ENCODE measurements at regions not wholly inside any gene's neighbourhood (a gene's known extent, or its start where the extent isn't known, plus 50 kb on each side); places are given as distances from the start of the nearest gene placed in this dataset.

DNA sequence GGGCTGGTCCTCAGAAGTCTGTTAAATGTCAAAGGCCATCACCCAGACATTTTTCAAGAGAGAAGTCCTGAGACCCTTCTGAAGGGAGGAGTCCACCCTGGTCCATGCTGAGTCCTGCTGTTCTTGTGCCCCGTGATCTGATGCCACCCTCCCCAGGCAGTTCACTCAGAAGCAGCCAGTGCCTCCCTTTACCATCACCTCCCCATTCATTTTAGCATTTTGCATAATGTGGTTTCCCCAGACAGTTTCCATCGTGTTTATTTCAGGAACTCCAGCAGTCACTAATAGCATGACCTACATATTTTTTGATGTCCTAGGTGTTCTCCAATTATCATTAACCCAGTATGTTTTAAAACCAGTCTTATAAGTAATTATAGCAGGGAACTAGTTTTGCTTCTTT is 353.0 kb upstream of the CDH5 start:
- DNase-seq (ENCODE audit: low spot score), result no peak

DNA sequence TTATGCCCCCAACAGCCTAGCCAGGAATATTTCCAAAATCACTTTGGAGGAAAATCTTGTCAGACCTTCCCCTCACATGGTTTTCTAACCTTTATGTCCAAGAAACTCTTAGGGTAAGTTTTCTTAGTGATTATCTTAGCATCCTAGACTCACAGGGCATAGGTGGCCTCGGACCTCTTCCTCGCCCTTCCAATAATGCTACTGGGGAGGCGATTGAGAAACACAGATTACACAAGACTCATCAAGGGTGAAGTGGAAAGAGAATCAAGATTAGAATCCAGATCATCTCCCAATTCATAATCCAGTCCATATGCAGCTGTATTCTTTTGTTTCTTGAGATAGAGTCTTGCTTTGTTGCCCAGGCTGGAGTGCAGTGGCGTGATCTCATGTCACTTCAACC is 358.4 kb upstream of the CDH5 start:
- DNase-seq (ENCODE audit: low spot score), result no peak

DNA sequence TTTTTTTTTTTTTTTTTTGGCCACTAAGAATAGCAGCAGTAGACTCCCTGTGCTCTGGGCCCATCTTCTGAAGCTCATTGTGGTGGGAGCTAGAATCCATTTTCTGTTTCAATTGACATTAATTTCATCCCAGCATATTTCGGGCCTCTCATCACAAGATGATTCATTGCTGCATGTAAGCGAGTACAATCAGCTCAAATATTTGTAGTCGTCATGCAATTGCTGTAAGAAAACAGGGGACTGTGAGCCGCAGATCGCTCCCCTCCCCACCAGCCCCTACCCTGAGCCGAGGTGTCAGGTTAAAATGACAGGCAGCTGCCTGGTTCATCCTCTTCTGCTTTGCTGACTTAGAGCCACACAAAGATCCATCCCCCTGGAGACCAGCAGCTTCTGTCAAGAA is 358.8 kb upstream of the CDH5 start:
- no peak for DNase-seq (ENCODE audit: low spot score)

DNA sequence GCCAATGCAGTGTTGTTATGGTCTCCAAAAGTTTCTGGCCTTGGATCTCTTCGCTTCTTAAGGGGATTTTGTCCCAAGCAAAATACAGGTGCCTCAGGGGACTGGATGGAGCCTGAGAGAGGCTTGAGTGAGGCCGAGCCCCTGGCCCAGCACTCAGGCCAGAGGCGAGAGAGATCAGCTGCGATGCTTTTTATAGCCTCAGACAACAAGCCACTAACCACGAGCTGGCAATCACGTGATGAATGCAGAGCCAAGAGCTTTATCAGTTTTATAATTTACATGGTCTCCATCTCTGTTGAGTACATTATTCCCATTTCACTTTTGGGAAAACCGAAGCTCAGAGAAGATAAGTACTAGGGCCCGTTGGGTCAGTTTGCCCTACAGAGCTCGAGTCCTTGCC is 360.0 kb upstream of the CDH5 start:
- DNase-seq (ENCODE audit: low spot score), result no peak

DNA sequence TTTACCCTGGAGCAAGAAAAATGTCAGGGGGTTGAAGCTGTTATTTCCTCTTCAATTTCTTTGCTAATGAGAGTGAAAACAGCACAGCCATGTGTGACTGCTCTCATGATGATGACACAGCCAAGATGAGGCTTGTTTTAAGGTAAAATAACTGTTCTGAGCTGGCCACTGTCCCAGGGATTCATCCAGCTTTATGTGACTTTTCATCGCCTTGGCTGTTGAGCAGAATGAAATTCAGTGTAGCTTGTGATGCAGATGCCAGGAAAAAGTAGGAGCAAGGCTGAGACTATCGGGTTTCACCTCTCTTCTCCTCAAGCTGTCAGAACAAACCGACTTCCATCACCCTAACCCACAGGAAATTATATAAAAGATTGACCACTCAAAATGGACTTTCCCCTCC is 361.8 kb upstream of the CDH5 start:
- no peak for DNase-seq (ENCODE audit: low spot score)

DNA sequence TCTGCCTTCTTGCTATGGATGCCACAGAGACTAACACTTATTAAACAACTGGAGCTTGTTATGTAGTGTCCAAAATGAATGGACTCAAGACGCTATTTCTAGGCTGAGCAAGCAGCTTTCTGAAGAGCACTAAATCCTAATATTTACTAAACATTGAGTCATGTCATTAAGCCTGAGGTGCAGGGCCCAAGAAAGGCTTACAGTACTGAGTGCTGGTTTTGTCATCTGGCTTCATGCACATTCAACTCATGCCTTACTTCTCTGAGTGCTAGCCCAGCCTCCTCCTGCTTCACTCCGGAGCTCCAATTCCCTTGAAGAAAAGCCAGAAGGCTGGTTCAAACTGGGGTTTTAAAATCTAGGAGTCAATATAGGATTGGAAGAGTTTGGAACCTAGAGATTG is 363.3 kb upstream of the CDH5 start:
- no peak for DNase-seq (ENCODE audit: low spot score)

DNA sequence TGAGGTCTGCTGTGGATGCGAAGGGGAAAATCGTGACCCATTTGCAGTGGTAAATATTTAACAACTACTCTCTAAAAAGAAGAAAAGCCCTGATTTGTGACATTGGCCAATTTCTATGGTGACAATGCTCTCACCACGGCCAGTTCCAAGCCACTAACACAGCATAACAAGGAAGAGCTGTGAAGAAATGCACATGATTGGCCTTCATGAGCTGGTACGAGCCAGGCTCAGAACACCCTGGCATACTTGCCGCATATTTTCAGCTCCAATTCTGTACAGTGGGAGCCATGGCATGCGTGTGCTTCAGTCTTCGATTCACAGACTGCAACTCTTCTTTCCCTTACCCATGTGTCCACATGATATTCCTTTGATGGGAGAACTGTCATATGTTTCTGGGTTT is 363.9 kb upstream of the CDH5 start:
- DNase-seq (ENCODE audit: low spot score), result no peak

DNA sequence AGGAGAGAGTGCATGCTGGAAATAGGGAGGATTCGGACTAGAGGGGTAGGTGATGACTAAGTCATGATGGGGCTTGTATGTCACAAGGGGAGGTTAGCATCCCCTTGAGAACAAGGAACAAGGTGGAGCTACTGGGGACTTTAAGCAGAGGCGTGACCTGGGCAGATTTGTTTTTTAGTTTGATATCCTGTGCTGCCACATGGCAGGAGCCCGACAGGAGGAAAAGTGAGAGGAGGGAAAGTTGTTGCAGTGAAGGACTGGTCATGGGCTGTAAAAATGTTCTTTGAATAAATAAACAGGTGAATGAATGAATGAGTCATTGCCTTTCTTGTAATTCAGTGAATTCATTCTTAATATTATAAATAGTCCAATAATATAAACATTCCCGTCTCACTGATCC is 365.1 kb upstream of the CDH5 start:
- DNase-seq (ENCODE audit: low spot score), result no peak

DNA sequence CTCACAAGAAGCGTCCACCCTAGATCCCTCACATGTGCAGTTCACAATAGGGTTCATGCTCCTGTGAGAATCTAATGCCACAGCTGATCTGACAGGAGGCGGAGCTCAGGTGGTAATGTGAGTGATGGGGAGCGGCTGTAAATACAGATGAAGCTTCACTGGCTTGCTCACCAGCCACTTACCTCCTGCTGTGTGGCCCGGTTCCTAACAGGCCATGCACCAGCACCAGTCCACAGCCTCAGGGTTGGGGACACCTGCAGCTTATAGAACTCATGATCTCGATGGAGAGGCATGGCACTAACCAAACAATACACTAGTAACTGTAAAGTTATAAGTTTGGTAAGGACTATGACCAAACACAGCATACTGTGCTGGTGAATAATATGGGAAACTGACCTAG is 368.0 kb upstream of the CDH5 start:
- DNase-seq (ENCODE audit: low spot score), result no peak

DNA sequence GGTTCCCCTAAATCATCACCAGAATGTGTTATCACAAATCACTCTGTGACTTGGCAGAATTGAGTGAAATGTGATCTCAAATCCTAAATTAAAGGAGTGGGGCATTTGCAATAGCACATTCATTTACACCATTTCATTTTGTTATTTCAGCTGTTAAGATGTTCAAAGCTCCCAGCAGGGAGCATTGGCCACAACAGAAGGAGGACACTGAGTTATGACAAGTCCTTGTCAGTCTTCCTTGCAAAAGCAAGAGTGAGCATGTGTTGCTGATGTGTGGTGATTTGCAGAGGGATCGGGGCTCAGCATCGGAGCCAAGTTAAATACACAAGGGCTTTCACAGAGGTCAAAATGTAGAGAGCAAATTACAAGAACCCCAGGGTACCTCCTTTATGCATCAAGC is 372.2 kb upstream of the CDH5 start:
- DNase-seq (ENCODE audit: low spot score), result no peak

DNA sequence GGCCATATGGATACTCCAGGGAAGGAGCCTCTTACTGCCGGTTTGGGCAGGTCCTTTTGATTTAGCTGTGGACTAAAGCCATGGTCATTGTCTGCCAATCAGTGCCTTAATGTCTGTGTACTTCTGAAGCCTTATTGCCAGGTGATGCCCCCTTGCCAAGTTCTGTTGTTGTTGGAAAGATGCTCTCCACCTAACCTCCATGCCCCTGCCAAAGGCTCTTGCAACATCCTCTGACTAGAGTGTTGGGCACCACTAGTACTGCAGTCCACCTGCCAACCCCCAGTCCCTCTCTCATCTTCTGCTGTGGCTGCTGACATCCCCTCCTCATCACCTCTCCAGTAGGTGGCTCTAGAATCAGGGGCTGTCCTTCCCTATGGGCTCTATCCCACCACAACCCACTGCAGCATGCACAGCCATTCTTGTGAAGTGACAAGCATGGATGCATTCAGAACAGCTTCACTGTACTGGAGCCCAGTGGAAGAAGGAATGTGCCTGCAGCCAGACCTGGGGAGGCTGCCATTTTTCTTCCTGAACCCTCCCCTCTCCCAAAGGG is 375.3 kb upstream of the CDH5 start:
- DNase-seq (ENCODE audit: low spot score), result no peak

DNA sequence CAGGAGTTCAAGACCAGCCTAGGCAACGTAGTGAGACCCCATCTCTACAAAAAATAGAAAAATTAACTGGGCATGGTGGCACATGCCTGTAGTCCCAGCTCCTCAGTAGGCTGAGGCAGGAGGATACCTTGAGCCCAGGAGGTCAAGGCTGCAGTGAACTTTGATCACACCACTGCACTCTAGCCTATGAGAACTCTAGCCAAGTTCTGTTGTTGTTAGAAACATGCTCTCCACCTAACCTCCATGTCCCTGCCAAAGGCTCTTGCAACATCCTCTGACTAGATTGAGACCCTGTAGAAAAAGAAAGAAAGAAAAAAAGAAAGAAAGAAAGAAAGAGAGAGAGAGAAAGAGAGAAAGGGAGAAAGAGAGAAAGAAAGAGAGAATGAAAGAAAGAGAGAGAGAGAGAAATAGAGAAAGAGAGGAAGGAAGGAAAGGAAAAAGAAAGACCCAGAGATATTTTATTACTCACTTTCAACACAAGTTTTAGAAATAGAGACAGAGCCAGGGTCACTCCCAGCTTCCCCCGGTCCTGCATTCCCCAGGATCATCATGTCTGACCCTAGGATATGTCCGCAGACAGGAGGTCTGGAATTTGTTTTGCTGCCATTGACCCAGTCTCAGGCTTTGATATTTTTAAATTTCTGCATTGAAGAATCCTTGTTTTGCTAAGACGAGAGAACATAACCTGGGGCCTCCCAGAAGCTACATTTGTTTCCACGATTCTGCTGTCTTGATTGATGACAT is 376.5 kb upstream of the CDH5 start:
- DNase-seq (ENCODE audit: low spot score), result no peak

DNA sequence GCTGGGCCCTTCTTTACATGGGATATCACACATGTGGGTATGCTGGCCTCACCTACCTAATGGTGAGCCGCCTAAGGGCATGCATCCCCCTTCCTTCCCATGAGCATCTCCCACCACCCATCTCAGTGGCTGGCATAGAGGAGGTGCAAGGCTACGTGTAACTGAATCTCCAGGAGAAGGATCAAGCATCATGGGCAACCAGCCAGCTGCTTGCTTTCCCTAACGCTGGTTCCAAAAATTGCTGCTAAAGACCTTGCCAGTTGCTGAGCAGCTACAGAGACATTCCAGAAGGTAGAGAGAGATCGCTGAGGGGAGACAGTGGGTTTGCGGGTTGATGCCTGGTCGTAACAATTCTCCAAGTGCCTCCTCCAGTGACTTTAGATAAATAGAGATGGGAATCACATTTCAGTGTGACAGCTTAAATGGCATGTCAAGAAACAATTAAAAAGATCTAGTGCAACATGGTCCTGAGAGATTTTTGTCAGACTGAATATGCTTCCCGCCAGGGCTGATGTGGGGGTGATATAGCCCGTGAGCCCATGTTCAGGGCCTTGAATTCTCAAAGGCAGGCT is 378.4 kb upstream of the CDH5 start:
- DNase-seq (ENCODE audit: low spot score), result no peak

DNA sequence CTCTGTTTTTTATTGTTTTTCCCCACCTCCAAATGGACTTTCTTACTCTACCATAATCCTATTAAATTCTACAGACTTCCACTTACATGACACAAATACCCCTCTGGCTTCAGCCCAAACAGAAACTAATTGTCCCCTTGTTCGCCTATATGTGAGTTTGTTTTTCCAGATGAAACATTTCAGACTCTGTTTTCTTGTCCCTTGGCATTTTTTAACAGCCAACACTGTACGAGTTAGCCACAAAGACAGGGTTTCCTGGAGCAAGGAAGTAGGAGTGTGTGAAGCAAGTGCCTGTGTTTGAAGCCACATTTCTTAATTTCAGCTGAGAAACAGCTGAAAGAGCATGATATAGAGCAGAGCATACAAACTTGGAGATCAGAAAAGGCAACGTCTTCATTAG is 382.2 kb upstream of the CDH5 start:
- DNase-seq (ENCODE audit: low spot score), result no peak

DNA sequence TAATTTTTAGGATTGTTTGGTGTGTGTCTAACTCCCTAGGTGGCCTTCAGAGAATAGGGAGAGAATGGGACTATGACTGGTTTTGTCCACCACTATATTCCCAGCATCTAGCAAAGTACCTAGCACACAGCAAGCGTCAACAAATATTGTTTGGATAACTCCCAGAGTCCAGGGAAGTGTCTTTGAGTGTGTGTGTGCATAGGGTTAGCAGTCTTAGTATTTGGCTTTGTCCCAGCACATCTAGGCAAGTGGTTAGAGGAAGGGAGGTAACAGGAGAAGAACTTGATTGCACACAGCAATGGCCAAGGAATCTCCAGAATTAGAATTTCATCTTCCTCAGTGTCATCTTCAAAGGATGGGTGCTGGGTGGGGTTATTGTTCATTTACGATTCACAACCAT is 385.4 kb upstream of the CDH5 start:
- no peak for DNase-seq (ENCODE audit: low spot score)

DNA sequence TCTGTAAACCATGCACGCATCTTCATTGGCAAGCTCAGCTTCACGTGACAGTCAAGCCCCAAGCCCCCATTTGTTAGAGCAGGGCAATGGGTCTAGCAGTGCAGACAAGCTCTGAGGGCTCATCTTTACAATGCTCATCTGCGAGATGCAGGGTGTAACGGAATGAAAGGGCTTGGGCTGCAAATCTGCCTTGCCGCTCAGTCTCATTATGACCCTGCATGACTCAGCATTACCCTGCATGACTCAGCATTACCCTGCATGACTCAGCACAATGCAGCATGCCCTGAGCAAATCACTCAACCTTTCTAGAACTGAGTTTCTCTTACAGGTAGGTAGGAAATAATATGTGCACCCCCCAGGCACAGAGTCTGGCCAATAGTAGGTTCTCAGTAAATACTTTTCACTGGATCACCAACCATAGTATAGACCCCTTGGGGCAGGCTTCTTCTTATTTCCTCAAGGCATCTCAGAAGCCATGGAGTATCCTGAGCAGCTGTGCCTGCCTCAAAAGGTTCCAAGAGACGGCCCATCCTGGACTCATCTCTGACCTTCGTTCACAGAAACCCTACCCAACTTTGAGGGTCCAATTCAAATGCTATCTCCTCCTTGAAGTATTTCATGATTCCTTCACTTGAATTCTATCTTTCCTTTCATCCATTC is 391.3 kb upstream of the CDH5 start:
- no peak for DNase-seq (ENCODE audit: low spot score)

DNA sequence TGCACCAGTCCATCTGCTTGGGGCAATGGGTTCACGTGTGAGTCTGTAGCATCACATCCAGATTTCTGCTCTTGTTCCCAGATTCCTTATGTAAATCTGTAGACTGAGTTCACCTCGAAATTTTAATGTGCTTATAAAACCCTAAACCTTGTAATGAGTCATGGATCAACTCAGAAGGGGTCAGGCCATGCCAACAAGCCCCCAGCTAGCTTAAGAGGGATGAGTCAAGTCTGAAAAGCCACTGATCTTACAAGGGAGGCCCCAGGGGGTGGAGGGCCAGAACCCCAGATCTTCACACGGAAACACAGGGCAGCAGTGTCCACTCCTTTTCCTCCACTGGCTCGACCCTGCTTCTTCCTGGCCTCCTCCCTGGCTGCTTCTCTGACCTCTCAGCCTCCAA is 399.1 kb upstream of the CDH5 start:
- DNase-seq (ENCODE audit: low spot score), result no peak

DNA sequence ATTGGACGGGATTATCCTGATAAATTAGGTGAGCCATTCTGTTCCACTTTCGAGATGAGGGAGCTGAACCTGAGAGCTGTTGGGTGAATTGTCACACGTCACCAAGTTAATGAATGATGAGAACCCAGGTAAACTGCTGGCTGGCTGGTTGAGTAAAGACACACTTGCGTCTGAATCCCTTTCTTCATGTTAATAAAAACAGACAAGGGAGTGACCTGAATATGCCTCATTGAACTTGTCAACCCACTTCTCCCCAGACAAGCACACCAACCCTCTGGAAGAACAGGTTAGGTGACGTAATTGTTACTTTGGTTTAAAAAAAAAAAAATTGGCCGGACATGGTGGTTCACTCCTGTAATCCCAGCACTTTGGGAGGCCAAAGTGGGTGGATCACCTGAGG is 400.9 kb upstream of the CDH5 start:
- DNase-seq (ENCODE audit: low spot score), result no peak

DNA sequence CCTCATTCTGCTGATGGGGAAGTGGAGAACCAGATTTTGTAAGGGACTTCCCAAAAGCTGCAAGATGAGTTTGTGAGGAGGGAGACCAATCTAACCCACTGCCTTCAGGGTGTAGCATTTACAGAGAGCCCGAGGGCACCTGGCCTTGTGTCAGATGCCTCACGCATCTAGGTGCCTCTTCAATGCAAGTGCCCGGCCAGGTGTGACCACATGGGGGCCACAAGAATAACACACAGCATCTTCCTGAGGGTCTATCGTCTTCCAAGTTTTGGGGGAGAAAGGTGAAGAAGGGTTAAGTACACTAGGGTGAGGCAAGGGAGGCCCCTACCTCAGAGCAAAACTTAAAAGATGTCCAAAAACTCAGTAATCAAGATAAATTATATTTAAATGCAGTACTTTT is 401.7 kb upstream of the CDH5 start:
- no peak for DNase-seq (ENCODE audit: low spot score)

DNA sequence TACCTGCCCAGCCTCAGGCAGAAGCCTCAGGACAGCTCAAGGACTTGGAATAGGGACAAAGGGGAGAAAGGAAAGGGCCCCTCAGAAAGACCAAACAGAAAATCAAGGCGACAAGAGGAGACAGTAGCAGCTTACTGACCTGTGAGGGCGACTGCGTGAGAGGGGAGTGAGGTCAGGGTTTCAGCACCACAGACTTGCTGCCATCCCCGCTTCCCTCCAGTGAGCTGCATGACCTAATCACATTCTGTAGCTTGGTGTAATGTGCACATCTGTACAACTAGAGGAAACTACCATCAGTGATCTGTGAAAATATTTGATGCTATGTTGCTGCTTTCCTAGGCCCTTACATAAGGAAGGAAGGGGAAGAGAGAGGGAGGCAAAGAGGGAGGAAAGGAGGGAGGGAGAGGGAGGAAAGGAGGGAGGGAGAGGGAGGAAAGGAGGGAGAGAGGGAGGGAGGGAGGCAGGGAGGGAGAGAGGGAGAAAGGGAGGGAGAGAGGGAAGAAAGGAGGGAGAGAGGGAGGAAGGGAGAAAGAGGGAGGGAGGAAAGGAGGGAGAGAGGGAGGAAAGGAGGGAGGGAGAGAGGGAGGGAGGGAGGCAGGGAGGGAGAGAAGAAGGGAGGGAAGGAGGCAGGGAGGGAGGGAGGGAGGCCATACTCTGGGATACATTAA is 404.9 kb upstream of the CDH5 start:
- no peak for DNase-seq (ENCODE audit: low spot score)

DNA sequence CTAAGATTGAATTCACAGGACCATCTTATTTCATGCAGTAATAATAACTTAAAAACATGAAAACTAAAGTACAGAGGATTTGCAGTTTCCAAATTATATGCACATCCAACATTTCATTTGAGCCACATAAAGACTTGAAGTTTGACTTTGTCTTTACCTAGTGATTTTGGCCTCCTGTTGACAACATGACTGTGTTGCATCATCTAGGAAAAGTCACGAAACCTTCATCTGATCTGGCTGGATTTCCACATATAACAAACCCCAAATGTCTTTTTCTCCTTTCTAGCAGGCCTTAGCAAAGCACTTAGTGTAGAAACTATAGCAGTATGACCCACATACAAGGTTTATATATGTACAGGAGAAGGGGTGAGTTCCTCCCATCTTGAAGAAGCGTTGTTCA is 406.5 kb upstream of the CDH5 start:
- no peak for DNase-seq (ENCODE audit: low spot score)

DNA sequence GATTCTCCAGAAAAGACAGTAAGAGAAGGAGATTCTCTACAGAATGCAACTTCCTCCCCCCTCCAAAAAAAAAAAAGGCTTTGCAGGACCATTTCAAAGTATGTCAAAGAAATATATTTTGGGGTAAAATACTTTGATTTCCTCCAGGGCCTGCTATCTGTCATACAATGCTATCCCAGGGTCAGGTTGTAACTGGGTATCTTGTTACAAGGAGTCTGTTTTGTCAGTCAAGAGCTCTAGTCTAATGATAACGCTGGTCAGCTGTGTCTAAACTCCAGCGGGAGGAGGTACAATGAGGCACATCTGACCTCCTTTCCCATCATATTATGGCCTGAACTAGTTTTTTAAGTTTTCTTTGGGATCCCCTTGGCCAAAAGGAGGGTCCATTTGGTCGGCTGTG is 408.4 kb upstream of the CDH5 start:
- no peak for DNase-seq (ENCODE audit: low spot score)

DNA sequence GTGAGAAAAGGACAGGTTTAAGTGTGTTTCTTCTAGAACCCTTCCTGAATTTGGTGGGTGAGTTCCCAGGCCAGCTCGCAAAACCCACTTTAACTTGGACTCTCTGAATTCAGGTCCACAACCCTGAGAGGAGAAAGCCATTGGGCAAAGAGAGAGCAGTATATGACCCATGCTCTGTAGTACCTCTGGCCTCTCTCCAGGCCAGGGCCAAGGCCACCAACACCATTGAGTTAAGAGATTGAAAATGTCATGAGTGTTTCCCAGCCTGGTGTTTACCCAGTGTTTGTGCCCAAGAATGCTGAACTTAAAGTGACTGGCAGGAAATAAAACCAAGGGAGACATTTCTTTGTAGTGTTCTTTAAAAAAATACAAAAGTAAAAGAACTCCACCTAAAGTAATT is 410.4 kb upstream of the CDH5 start:
- no peak for DNase-seq (ENCODE audit: low spot score)
